ENCODE measurements at regions not wholly inside any gene's neighbourhood (a gene's known extent, or its start where the extent isn't known, plus 50 kb on each side); places are given as distances from the start of the nearest gene placed in this dataset.

DNA sequence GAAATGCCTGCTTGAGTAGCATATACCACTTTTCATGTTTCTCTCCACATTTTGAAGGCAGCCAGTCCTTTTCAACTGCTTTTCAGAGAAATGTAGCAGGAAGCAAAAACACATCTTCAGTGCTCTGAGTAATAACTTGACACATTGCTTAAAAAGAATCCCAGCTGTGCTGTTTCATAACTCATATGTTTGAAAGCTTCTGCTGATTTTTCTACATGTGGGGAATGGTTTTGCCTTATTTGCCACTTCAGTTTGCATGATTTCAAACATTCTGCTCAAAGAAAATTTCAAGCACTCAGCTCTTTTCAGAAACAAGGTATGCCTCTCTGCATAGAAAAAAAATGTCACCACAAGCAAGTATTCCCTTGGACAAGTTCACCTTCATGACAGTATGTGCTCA lies 732.8 kb downstream of the POM121L12 start:
- TF ChIP-seq, protein P1, sequence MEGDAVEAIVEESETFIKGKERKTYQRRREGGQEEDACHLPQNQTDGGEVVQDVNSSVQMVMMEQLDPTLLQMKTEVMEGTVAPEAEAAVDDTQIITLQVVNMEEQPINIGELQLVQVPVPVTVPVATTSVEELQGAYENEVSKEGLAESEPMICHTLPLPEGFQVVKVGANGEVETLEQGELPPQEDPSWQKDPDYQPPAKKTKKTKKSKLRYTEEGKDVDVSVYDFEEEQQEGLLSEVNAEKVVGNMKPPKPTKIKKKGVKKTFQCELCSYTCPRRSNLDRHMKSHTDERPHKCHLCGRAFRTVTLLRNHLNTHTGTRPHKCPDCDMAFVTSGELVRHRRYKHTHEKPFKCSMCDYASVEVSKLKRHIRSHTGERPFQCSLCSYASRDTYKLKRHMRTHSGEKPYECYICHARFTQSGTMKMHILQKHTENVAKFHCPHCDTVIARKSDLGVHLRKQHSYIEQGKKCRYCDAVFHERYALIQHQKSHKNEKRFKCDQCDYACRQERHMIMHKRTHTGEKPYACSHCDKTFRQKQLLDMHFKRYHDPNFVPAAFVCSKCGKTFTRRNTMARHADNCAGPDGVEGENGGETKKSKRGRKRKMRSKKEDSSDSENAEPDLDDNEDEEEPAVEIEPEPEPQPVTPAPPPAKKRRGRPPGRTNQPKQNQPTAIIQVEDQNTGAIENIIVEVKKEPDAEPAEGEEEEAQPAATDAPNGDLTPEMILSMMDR (IDR thresholded peaks at IDR 0.05), result no peak
- TF ChIP-seq POLR2A (IDR thresholded peaks at IDR 0.05), result no peak
- TF ChIP-seq POLR2AphosphoS5 (IDR thresholded peaks at IDR 0.05), result no peak
- TF ChIP-seq EP300 (IDR thresholded peaks at IDR 0.05), result no peak
